MM.1S (cell line): ENCODE measurements at regions not wholly inside any gene's neighbourhood (a gene's known extent, or its start where the extent isn't known, plus 50 kb on each side); places are given as distances from the start of the nearest gene placed in this dataset.

Source experiments
- DNase-seq: peaks from one replicate; pipeline ENCODE4 v3.0.0-alpha.2; 2015
- H2AFZ ChIP-seq: fragments of 300-600 bp; sonication (generic); 2 replicates; pipeline ENCODE4 v1.6.0; 2016; ENCODE audit warnings: antibody characterized with exemption, low read length
- H3F3A ChIP-seq: fragments of 300-600 bp; sonication (generic); 2 replicates; pipeline ENCODE4 v1.6.1; 2016; ENCODE audit warnings: mild to moderate bottlenecking, antibody characterized with exemption, low read length, moderate library complexity, mixed read lengths; ENCODE audit not compliant: insufficient read depth
- H3K27ac ChIP-seq: fragments of 300-600 bp; sonication (generic); 2 replicates; pipeline ENCODE4 v1.5.1; 2016; ENCODE audit warnings: mild to moderate bottlenecking, low read length
- H3K27me3 ChIP-seq: fragments of 300-600 bp; sonication (generic); replicated peaks from 2 replicates; pipeline ENCODE4 v1.6.0; 2016; ENCODE audit warnings: low read length; ENCODE audit not compliant: insufficient read depth
- H3K36me3 ChIP-seq: fragments of 300-600 bp; sonication (generic); replicated peaks from 2 replicates; pipeline ENCODE4 v1.6.1; 2016; ENCODE audit warnings: mild to moderate bottlenecking, low read length, mixed read lengths; ENCODE audit not compliant: insufficient read depth
- H3K4me1 ChIP-seq: fragments of 300-600 bp; sonication (generic); 2 replicates; pipeline ENCODE4 v1.6.1; 2016; ENCODE audit warnings: low read length, mixed read lengths
- H3K4me2 ChIP-seq: fragments of 300-600 bp; sonication (generic); 2 replicates; pipeline ENCODE4 v1.6.0; 2016; ENCODE audit warnings: low read depth, low read length
- H3K4me3 ChIP-seq: fragments of 300-600 bp; sonication (generic); 2 replicates; pipeline ENCODE4 v1.5.1; 2016; ENCODE audit warnings: low read length, mixed read lengths
- H3K79me2 ChIP-seq: fragments of 300-600 bp; sonication (generic); 2 replicates; pipeline ENCODE4 v1.6.1; 2016; ENCODE audit warnings: mixed run types, low read length, mixed read lengths
- H3K9ac ChIP-seq: fragments of 300-600 bp; sonication (generic); 2 replicates; pipeline ENCODE4 v1.6.1; 2016; ENCODE audit warnings: low read length, mixed read lengths
- H3K9me2 ChIP-seq: fragments of 300-600 bp; sonication (generic); replicated peaks from 2 replicates; pipeline ENCODE4 v1.6.1; 2016; ENCODE audit warnings: mild to moderate bottlenecking, low read length, mixed read lengths; ENCODE audit not compliant: insufficient read depth
- H3K9me3 ChIP-seq: fragments of 300-600 bp; sonication (generic); replicated peaks from 2 replicates; pipeline ENCODE4 v1.6.1; 2016; ENCODE audit warnings: mild to moderate bottlenecking, low read length, mixed read lengths; ENCODE audit not compliant: insufficient read depth
- H4K20me1 ChIP-seq: fragments of 300-600 bp; sonication (generic); 2 replicates; pipeline ENCODE4 v1.6.1; 2016; ENCODE audit warnings: mild to moderate bottlenecking, low read length, moderate library complexity, mixed read lengths; ENCODE audit not compliant: insufficient read depth
- EZH2 ChIP-seq: fragments of 300-600 bp; sonication (generic); optimal IDR thresholded peaks from 2 replicates; pipeline ENCODE3; 2017; ENCODE audit warnings: low read depth, mild to moderate bottlenecking, antibody characterized with exemption, low read length, mixed read lengths
- EZH2phosphoT487 ChIP-seq: fragments of 300-600 bp; sonication (generic); IDR thresholded peaks from 2 replicates; pipeline ENCODE4 v1.6.1; 2018; ENCODE audit warnings: antibody characterized with exemption, low read length
- TF ChIP-seq, protein P1 (sequence below): fragments of 300-600 bp; sonication (generic); IDR thresholded peaks from 2 replicates; pipeline ENCODE4 v1.5.1; 2016; ENCODE audit warnings: antibody characterized with exemption, low read length, mixed read lengths

DNA sequence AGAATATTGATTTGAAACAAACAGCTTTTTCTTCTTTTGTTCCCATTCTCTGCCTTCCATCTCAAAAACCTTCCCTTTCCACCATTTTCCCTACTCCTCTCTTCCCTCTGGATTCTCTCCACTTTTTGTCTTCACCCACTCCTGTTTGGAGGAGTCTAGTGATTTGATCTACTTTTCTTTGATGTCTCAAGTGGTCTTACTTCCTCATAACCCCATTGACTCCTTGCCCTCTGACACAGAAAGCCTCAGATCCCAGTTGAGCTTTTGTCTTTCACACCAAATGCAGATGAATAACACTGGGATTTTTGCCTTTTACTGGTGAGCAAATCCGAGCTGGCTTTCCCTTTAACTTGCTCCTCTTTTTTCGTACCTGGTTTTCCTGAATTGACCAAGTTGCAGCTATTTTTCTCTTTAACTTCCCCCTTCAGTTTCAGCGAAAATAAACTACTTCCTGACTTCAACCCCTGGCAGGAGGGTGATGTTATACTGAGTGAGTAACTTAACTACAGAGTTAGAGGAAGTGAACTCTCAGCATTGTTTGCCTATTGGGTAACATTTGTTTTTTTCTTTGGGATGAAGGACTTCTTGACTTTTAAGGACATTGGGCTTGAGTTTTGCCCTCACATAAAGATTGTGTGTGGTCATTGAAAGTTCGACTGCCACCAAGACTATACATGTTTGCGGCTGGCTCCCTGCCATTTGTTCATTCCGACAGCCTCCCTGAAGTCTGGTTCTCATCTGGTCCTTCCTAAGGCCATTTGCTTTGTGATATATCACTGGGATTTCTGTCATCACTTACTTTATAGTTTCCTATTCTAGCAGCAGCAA is 392.8 kb upstream of the NR3C2 start:
- Histone ChIP-seq H2AFZ (peak overlapping the region; percentile 80), H3K9me2 (no peaks in the 10 kb centered on the region), H3K79me2 (no peaks in the 10 kb centered on the region), H3K36me3 (no peaks in the 10 kb centered on the region), H3K9ac (0 out of 2 replicates have a peak overlapping the region, but pooled peaks have one; percentile 9), H3K4me1 (peaks cover 14% of the 10 kb centered on the region), H3K4me3 (no peak overlapping the region), H3K27me3 (no peaks in the 10 kb centered on the region), H3K4me2 (peak overlapping the region; percentile 50; the same call in 1 of the 2 replicates), H4K20me1 (no peaks in the 10 kb centered on the region), H3K27ac (peak overlapping the region; percentile 13; the same call in 1 of the 2 replicates), H3F3A (no peaks in the 10 kb centered on the region; the same call in 1 of the 2 replicates), H3K9me3 (no peaks in the 10 kb centered on the region)
- peak; percentile 12 for DNase-seq
- TF ChIP-seq EZH2phosphoT487 (no peak), EZH2 (no peak)
- TF ChIP-seq, protein P1, sequence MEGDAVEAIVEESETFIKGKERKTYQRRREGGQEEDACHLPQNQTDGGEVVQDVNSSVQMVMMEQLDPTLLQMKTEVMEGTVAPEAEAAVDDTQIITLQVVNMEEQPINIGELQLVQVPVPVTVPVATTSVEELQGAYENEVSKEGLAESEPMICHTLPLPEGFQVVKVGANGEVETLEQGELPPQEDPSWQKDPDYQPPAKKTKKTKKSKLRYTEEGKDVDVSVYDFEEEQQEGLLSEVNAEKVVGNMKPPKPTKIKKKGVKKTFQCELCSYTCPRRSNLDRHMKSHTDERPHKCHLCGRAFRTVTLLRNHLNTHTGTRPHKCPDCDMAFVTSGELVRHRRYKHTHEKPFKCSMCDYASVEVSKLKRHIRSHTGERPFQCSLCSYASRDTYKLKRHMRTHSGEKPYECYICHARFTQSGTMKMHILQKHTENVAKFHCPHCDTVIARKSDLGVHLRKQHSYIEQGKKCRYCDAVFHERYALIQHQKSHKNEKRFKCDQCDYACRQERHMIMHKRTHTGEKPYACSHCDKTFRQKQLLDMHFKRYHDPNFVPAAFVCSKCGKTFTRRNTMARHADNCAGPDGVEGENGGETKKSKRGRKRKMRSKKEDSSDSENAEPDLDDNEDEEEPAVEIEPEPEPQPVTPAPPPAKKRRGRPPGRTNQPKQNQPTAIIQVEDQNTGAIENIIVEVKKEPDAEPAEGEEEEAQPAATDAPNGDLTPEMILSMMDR = no peak

DNA sequence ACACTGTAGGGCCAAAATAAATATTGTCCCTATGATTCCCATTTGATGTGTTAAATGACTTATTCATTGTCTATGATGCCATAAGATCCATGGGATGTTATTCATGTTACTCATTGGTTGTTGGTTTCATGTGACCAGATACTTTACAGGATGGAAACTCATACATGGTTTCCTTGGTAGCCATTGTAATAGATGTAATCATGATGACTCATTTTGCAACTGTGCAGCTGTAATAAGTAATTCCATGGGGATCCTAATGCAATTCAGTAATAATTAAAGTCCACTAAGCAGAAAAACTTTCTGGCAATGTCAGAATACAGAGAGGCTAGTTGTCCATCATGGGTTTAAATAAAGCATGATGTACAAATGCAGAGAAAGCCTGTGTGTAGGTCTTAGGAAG is 389.7 kb upstream of the NR3C2 start:
- Histone ChIP-seq H3K27ac (no peak overlapping the region), H4K20me1 (no peaks in the 10 kb centered on the region), H3K4me2 (no peak overlapping the region), H3K4me1 (peaks cover 14% of the 10 kb centered on the region), H3F3A (no peaks in the 10 kb centered on the region; the same call in 1 of the 2 replicates), H3K36me3 (no peaks in the 10 kb centered on the region), H3K9me3 (no peaks in the 10 kb centered on the region), H3K27me3 (no peaks in the 10 kb centered on the region), H3K79me2 (no peaks in the 10 kb centered on the region), H3K4me3 (no peak overlapping the region), H3K9me2 (no peaks in the 10 kb centered on the region), H3K9ac (no peak overlapping the region), H2AFZ (no peak overlapping the region)
- TF ChIP-seq EZH2phosphoT487 (no peak), EZH2 (no peak)
- TF ChIP-seq, protein P1 = no peak
- no peak for DNase-seq

DNA sequence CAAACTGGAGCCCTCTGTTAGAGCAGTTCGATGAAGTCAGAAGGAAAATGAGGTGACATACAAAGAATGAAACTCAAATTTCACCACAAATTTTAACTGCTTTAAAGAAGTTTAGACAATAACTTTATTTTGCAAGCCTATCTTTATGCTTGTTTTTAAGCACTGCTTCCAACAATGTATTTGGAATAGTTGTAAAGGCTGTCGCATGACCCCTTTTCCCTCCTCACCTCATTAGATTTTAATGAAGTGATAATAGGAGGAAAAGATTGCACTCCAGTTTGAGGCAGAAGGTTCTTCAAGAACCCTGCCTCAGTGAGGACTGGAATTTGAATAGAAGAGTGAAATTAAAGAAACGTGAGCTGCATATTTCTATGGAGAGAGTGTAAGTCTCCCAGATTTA is 386.1 kb upstream of the NR3C2 start:
- H4K20me1 ChIP-seq = no peaks in the 10 kb centered on the region
- H3K79me2 ChIP-seq = no peaks in the 10 kb centered on the region
- no peaks in the 10 kb centered on the region for H3F3A ChIP-seq
- H3K4me2 ChIP-seq = no peak overlapping the region
- no peaks in the 10 kb centered on the region for H3K36me3 ChIP-seq
- no peaks in the 10 kb centered on the region for H3K9me2 ChIP-seq
- H3K4me3 ChIP-seq = no peak overlapping the region
- no peaks in the 10 kb centered on the region for H3K4me1 ChIP-seq
- no peaks in the 10 kb centered on the region for H3K27me3 ChIP-seq
- TF ChIP-seq EZH2 = no peak
- TF ChIP-seq EZH2phosphoT487 = no peak
- TF ChIP-seq, protein P1 = no peak
- no peak for DNase-seq
- no peak overlapping the region for H3K27ac ChIP-seq
- H3K9me3 ChIP-seq = no peaks in the 10 kb centered on the region
- no peak overlapping the region for H3K9ac ChIP-seq
- no peak overlapping the region for H2AFZ ChIP-seq
